ENCODE measurements at regions not wholly inside any gene's neighbourhood (a gene's known extent, or its start where the extent isn't known, plus 50 kb on each side); places are given as distances from the start of the nearest gene placed in this dataset.

- TF ChIP-seq CTCF (IDR thresholded peaks at IDR 0.05) (no peak), POLR2AphosphoS5 (IDR thresholded peaks at IDR 0.05) (no peak), POLR2A (IDR thresholded peaks at IDR 0.05) (no peak)
These were observed 161.2 kb upstream of the SPRY1 start for GRCh38 chr4:123235431-123235830.
